ENCODE measurements at regions not wholly inside any gene's neighbourhood (a gene's known extent, or its start where the extent isn't known, plus 50 kb on each side); places are given as distances from the start of the nearest gene placed in this dataset.

- H3K4me3 Mint-ChIP-seq (ENCODE audit: unreplicated experiment), result no peak overlapping the region
- no TSS peak for BruUV-seq (replicated peaks)
- TF ChIP-seq CTCF (IDR thresholded peaks at IDR 0.05; ENCODE audit: unreplicated experiment), result no peak
- H3K4me1 Mint-ChIP-seq (ENCODE audit: insufficient read depth, unreplicated experiment), result no peaks in the 10 kb centered on the region
- intact Hi-C loops (cut with micrococcal nuclease), result loop anchor here (5.0 kb wide), 1 partner anchor 45 kb away; no protein-coding TSS in a partner anchor
- no peaks in the 10 kb centered on the region for H3K36me3 Mint-ChIP-seq (ENCODE audit: insufficient read depth, unreplicated experiment)
- no peaks in the 10 kb centered on the region for H3K9me3 Mint-ChIP-seq (ENCODE audit: unreplicated experiment)
- POLR2A ChIA-PET, result interaction anchor here (0.7 kb wide), 1 partner anchor 96 kb away, joined by 3 read pairs; no protein-coding TSS in a partner anchor
- CTCF ChIA-PET, result no interaction called here
- peaks cover 31% of the 10 kb centered on the region for H3K27me3 Mint-ChIP-seq (ENCODE audit: insufficient read depth, unreplicated experiment)
- no peak overlapping the region for H3K27ac Mint-ChIP-seq (ENCODE audit: low read depth, unreplicated experiment)
- no peak for DNase-seq (ENCODE audit: unreplicated experiment)
These were observed 173.4 kb downstream of the SETD4 start for GRCh38 chr21:35886887-35887286.

DNA sequence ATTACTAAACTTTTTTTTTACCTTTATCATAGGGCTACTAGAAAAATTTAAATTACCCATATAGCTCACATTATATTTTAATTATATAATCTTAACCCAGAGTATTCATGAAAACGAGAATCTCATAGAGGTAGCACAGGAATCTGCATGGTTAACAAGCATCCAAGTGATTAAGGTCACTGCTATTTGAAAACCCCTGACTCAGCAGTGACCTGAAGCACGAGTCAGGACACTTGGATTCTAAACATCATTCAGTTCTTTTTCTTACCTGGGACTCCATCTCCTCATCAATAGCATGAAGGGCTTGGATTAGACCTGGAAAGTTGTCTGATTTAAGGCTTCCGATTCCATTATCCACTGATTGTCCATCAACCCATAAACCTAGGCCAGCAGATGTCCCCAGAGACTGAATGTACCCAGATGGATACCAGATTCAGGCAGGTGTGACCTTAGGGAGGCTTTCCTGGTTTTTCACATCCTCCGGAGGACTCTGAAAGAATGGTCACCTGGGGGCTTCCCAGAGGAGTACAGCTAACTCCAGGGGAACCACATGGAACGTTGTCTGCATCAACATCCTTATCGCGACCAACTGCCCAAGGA is 174.3 kb downstream of the SETD4 start:
- CTCF ChIA-PET, result interaction anchor here (0.6 kb wide), 1 partner anchor 227 kb away, joined by 3 read pairs; no protein-coding TSS in a partner anchor
- Mint-ChIP-seq H3K27ac (ENCODE audit: low read depth, unreplicated experiment) (no peak overlapping the region), H3K36me3 (ENCODE audit: insufficient read depth, unreplicated experiment) (no peaks in the 10 kb centered on the region), H3K27me3 (ENCODE audit: insufficient read depth, unreplicated experiment) (peaks cover 39% of the 10 kb centered on the region), H3K4me1 (ENCODE audit: insufficient read depth, unreplicated experiment) (no peaks in the 10 kb centered on the region), H3K9me3 (ENCODE audit: unreplicated experiment) (no peaks in the 10 kb centered on the region), H3K4me3 (ENCODE audit: unreplicated experiment) (no peak overlapping the region)
- DNase-seq (ENCODE audit: unreplicated experiment), result peak; percentile 4
- no peak for TF ChIP-seq CTCF (IDR thresholded peaks at IDR 0.05; ENCODE audit: unreplicated experiment)
- intact Hi-C loops (cut with micrococcal nuclease), result loop anchor here (5.0 kb wide), 1 partner anchor 46 kb away; no protein-coding TSS in a partner anchor
- BruUV-seq (replicated peaks), result no TSS peak
- POLR2A ChIA-PET, result no interaction called here

- H3K27ac Mint-ChIP-seq (ENCODE audit: low read depth, unreplicated experiment), result no peak overlapping the region
- peaks cover 49% of the 10 kb centered on the region for H3K27me3 Mint-ChIP-seq (ENCODE audit: insufficient read depth, unreplicated experiment)
- H3K9me3 Mint-ChIP-seq (ENCODE audit: unreplicated experiment), result no peaks in the 10 kb centered on the region
- H3K36me3 Mint-ChIP-seq (ENCODE audit: insufficient read depth, unreplicated experiment), result no peaks in the 10 kb centered on the region
- no peak overlapping the region for H3K4me3 Mint-ChIP-seq (ENCODE audit: unreplicated experiment)
- BruUV-seq (replicated peaks), result no TSS peak
- no peak for DNase-seq (ENCODE audit: unreplicated experiment)
- no peak for TF ChIP-seq CTCF (IDR thresholded peaks at IDR 0.05; ENCODE audit: unreplicated experiment)
- intact Hi-C loops (cut with micrococcal nuclease), result no loop called here
- ChIA-PET CTCF (interaction anchor here (1.0 kb wide), 1 partner anchor 1122 kb away, joined by 3 read pairs; no protein-coding TSS in a partner anchor), POLR2A (no interaction called here)
- no peaks in the 10 kb centered on the region for H3K4me1 Mint-ChIP-seq (ENCODE audit: insufficient read depth, unreplicated experiment)
These were observed 177.5 kb downstream of the SETD4 start for GRCh38 chr21:35882791-35883240.

DNA sequence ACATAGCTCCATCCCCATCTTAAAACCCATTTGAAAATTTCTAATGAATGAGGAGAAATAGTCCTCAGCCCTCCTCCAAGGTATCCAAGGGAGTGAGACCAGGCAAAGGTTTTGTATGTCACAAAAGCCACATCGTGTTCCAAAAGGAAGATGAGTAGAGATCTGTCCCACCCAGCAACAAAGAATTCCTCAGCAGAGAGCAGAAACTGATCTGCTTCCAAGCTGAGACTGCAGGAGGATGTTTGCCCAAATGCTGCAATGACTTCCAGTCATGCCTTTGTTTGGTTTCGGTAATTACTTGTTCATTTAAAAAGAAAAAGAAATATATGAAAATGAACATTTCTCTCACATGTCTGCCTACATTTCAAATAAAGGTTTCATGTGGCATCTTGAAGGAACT is 186.9 kb downstream of the SETD4 start:
- H3K36me3 Mint-ChIP-seq (ENCODE audit: insufficient read depth, unreplicated experiment), result no peaks in the 10 kb centered on the region
- H3K27me3 Mint-ChIP-seq (ENCODE audit: insufficient read depth, unreplicated experiment), result peaks cover 74% of the 10 kb centered on the region
- H3K9me3 Mint-ChIP-seq (ENCODE audit: unreplicated experiment), result no peaks in the 10 kb centered on the region
- H3K4me3 Mint-ChIP-seq (ENCODE audit: unreplicated experiment), result no peak overlapping the region
- H3K4me1 Mint-ChIP-seq (ENCODE audit: insufficient read depth, unreplicated experiment), result no peaks in the 10 kb centered on the region
- no TSS peak for BruUV-seq (replicated peaks)
- ChIA-PET CTCF (no interaction called here), POLR2A (no interaction called here)
- intact Hi-C loops (cut with micrococcal nuclease), result no loop called here
- no peak overlapping the region for H3K27ac Mint-ChIP-seq (ENCODE audit: low read depth, unreplicated experiment)
- no peak for DNase-seq (ENCODE audit: unreplicated experiment)
- no peak for TF ChIP-seq CTCF (IDR thresholded peaks at IDR 0.05; ENCODE audit: unreplicated experiment)

Data from MCF 10A (cell line).